ENCODE measurements at regions not wholly inside any gene's neighbourhood (a gene's known extent, or its start where the extent isn't known, plus 50 kb on each side); places are given as distances from the start of the nearest gene placed in this dataset.

- no peak for DNase-seq (ENCODE audit: extremely low read depth in 1 of 11, low read depth in 9 of 11, low spot score in 4 of 11)
Observed at GRCh38 chr15:97215629-97216028, 744.9 kb upstream of the ARRDC4 start.

DNA sequence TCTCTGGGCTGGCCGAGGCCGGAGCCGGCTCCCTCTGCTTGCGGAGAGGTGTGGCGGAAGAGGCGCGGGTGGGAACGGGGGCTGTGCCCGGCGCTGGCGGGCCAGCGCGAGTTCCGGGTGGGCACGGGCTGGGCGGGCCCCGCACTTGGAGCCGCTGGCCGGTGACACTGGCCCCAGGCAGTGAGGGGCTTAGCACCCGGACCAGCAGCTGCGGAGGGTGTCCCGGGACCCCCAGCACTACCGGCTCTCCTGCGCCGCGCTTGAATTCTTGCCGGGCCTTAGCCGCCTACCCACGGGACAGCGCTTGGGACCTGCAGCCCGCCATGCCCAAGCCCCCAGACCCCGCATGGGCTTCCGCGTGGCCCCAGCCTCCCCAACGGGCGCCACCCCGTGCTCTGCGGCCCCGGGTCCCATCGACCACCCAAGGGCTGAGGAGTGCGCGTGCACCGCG, 736.3 kb upstream of the ARRDC4 start:
- no peak for DNase-seq (ENCODE audit: extremely low read depth in 1 of 11, low read depth in 9 of 11, low spot score in 4 of 11)

GRCh38 chr15:97234851-97235610, 725.5 kb upstream of the ARRDC4 start:
- DNase-seq (ENCODE audit: extremely low read depth in 1 of 11, low read depth in 9 of 11, low spot score in 4 of 11) = peak; percentile 76 to 90 (median 83)

DNA sequence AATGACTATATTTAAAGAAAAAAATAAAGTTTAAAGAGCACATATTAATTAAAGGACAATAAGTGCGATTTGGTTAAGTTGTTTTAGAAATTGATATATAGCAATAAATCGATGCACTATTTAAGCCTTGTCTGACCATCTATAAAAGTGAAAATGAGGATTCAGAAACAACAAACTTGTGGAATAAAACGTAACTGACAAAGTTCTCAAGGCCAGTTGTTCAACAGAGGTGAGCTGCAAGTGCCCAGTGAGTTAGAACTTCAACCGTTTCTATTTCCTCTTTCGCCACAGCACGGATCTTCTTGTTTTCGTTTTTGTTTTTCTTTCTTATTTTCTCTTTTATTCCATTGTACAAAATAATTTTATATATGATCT, 724.9 kb upstream of the ARRDC4 start:
- peak in 1 of 11 donors; percentile 18 for DNase-seq (ENCODE audit: extremely low read depth in 1 of 11, low read depth in 9 of 11, low spot score in 4 of 11)

DNA sequence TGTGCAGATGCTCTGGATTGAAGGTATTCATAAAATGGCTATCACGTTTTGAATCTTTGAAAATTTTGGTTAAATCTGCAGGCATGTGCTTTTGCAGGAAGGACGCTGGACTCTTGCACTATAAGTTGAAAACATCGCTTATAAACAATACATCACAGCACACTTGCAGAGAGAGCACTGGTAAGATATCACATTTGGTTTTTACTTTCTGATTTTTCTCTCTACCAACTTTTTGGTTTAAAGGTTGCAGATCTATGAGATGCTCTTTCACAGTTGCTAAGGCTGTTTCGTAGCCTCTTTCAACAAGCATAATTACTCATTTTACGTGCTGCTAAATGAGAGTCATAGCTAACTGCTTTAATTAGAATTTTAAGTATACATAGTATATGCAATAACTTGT, 724.4 kb upstream of the ARRDC4 start:
- DNase-seq (ENCODE audit: extremely low read depth in 1 of 11, low read depth in 9 of 11, low spot score in 4 of 11) = peak in 1 of 11 donors; percentile 30

DNA sequence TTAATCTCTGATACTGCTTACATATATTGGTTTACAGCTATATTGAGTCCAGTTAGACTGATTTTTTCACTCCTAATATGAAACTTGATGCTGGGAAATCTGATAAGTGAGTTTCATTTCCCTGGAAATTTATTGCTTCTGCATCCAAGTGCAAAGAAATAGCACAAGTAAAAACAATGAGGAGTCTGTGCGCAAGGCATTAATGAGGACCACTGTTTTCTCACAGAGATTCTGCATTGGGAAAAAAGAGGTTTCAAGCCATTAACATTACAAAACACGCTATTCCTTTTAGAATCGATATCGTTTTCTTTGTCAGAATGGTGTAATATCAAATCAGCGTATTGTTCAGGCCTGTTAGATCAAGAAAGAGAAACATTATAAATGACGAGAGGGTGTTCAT, 723.3 kb upstream of the ARRDC4 start:
- DNase-seq (ENCODE audit: extremely low read depth in 1 of 11, low read depth in 9 of 11, low spot score in 4 of 11) = peak in 2 of 11 donors; percentile 17

DNA sequence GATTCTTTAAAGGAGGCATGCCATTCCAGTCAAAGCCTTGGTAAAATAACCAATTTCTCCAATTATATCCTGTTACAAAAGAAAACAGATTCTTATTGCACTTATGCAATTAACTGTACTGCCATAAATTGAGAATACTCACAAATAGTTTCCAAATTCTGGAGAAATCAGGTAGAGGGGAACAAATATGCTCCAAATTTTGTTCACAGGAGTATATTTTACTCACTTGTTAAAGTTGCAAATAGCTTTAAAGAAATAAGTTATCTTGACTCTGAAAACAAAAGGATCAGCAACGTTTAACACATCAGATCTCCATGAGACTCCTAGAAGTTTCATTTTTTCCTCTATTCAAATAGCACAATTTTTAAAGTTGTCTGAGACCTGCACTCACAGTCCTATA, 712.1 kb upstream of the ARRDC4 start:
- DNase-seq (ENCODE audit: extremely low read depth in 1 of 11, low read depth in 9 of 11, low spot score in 4 of 11) = no peak

- no peak for DNase-seq (ENCODE audit: extremely low read depth in 1 of 11, low read depth in 9 of 11, low spot score in 4 of 11)
Observed at GRCh38 chr15:97259943-97260342, 700.6 kb upstream of the ARRDC4 start.

GRCh38 chr15:97301166-97301565, 659.3 kb upstream of the ARRDC4 start:
- no peak for DNase-seq (ENCODE audit: extremely low read depth in 1 of 11, low read depth in 9 of 11, low spot score in 4 of 11)

GRCh38 chr15:97316362-97316761, 644.1 kb upstream of the ARRDC4 start:
- no peak for DNase-seq (ENCODE audit: extremely low read depth in 1 of 11, low read depth in 9 of 11, low spot score in 4 of 11)

DNA sequence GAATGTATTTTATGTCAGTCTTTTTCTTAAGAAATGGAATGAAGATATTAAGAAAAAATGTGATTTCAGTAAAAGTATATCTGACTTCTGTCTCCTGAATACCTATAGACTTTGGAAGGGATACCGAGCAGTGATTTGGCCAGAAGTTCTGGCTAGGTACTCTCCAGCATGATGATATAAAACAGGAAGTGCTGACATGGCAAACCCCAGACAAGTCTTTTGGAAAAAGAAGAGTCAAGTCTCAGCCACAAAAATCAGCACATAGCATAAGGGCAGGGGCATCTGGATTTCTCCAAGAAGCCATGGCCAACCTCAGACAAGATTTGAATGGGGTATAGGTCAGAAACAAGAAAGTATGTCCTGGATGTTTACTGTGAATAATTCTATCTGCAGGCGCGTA, 643.3 kb upstream of the ARRDC4 start:
- DNase-seq (ENCODE audit: extremely low read depth in 1 of 11, low read depth in 9 of 11, low spot score in 4 of 11) = no peak

DNA sequence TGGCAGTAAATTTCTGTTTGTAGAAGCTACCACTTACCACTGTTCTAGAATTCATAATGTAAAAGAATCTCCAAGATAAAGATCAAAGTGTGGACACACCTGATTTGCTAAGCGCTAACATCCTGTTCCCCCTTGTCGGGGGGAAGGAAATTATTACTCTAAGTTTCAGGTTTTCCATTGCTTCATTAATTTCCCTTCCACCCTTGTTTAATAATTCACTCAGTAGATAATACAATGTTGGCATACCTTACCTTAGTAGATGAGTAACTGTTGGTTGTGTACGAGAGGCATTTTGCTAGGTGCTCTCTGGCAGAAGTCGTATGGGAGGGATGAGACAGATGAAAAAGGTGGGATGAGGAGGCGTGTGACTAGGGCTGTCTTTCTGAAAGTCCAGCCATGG, 641.2 kb upstream of the ARRDC4 start:
- DNase-seq (ENCODE audit: extremely low read depth in 1 of 11, low read depth in 9 of 11, low spot score in 4 of 11) = peak; percentile 25 to 76 (median 44)

- DNase-seq (ENCODE audit: extremely low read depth in 1 of 11, low read depth in 9 of 11, low spot score in 4 of 11) = no peak
Observed at GRCh38 chr15:97346221-97346620, 614.3 kb upstream of the ARRDC4 start.

GRCh38 chr15:97350813-97351212, 609.7 kb upstream of the ARRDC4 start:
- DNase-seq (ENCODE audit: extremely low read depth in 1 of 11, low read depth in 9 of 11, low spot score in 4 of 11) = no peak

- DNase-seq (ENCODE audit: extremely low read depth in 1 of 11, low read depth in 9 of 11, low spot score in 4 of 11) = peak in 6 of 11 donors; percentile 4 to 26 (median 18)
Observed at GRCh38 chr15:97383516-97383915, 577.0 kb upstream of the ARRDC4 start.

- DNase-seq (ENCODE audit: extremely low read depth in 1 of 11, low read depth in 9 of 11, low spot score in 4 of 11) = no peak
Observed at GRCh38 chr15:97386940-97387339, 573.6 kb upstream of the ARRDC4 start.

- no peak for DNase-seq (ENCODE audit: extremely low read depth in 1 of 11, low read depth in 9 of 11, low spot score in 4 of 11)
Observed at GRCh38 chr15:97401195-97401594, 559.3 kb upstream of the ARRDC4 start.

- DNase-seq (ENCODE audit: extremely low read depth in 1 of 11, low read depth in 9 of 11, low spot score in 4 of 11) = no peak
Observed at GRCh38 chr15:97401970-97402369, 558.5 kb upstream of the ARRDC4 start.

GRCh38 chr15:97406841-97407240, 553.7 kb upstream of the ARRDC4 start:
- DNase-seq (ENCODE audit: extremely low read depth in 1 of 11, low read depth in 9 of 11, low spot score in 4 of 11) = no peak

DNA sequence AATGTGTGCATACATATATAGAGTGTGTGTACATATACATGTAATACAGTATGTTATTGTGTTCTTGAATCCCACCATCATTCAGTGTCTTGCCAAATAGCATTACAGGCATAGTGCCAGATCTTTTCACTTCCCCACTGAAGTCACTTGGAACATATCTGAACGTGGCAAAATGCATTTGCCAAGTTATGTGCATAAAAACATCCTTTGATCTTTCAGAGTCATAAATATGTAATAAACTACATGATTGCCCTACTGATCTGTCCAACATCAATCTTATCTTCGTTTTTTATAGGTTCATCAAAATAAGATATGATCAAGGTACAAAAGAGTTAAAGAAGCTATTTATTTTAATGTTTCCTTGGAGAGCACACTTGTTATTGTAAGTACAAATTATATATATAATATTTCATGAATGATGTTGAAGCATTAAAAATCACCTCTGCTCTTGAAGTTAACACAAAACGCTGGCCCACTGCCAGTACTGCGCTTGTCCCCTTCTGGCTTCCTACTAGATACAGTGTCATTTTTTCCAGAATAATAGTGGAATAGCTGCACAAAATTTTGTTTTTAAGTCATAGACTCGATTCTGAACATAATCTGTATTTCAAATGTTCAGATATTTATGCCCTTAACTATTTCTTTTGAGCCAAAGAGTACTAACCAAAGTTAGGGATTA, 549.5 kb upstream of the ARRDC4 start:
- DNase-seq (ENCODE audit: extremely low read depth in 1 of 11, low read depth in 9 of 11, low spot score in 4 of 11) = no peak

DNA sequence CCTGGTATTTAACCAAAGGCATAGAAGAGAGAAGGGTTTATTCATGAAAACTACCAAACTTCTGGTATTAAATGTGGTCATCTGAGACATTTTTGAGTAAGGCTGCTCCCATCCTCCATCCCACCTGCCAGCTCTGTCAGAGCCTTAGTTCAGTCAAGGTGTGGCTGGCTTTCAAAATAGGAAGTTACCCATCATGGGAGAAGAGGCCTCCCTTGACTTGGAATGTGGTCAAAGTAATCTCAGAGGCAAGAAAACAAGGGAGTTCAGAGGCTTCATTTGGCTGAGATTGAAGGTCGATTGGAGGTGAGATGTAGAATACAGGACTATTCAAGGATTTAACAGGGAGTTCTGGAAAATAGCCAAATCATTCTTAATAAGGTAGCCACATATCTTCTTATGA, 540.4 kb upstream of the ARRDC4 start:
- DNase-seq (ENCODE audit: extremely low read depth in 1 of 11, low read depth in 9 of 11, low spot score in 4 of 11) = no peak

Measured in renal cortex interstitium (tissue), 11 donors.